Liver (tissue), 8 donors: ENCODE measurements at regions not wholly inside any gene's neighbourhood (a gene's known extent, or its start where the extent isn't known, plus 50 kb on each side); places are given as distances from the start of the nearest gene placed in this dataset.

ENCODE experiments used
- DNase-seq: peaks from one replicate; pipeline ENCODE4 v3.0.0-alpha.2; 2017; ENCODE audit warnings: low spot score
- H3K27ac ChIP-seq, 2 donors: one replicate each; pipeline ENCODE4 v1.7.0; 2013; ENCODE audit warnings: inconsistent platforms in 2 of 2, low read length in 2 of 2, control low read depth in 1 of 2, low read depth in 1 of 2, mild to moderate bottlenecking in 1 of 2
- H3K27me3 ChIP-seq, 4 donors: one replicate each; pipeline versions ENCODE4 v1.6.1 to v1.7.0; 2013; ENCODE audit warnings: low read length in 3 of 4, inconsistent platforms in 1 of 4, mild to moderate bottlenecking in 1 of 4, moderate library complexity in 1 of 4; ENCODE audit not compliant: control insufficient read depth in 4 of 4, insufficient read depth in 4 of 4
- H3K36me3 ChIP-seq, 4 donors: one replicate each; pipeline versions ENCODE4 v1.6.1 to v1.7.0; 2013; ENCODE audit warnings: low read length in 3 of 4, mild to moderate bottlenecking in 3 of 4, low read depth in 1 of 4, moderate library complexity in 1 of 4; ENCODE audit not compliant: control insufficient read depth in 4 of 4, insufficient read depth in 3 of 4
- H3K4me1 ChIP-seq, 4 donors: one replicate each; pipeline versions ENCODE4 v1.6.1 to v1.7.0; 2013; ENCODE audit warnings: low read length in 3 of 4, mild to moderate bottlenecking in 3 of 4, moderate library complexity in 1 of 4; ENCODE audit not compliant: control insufficient read depth in 4 of 4, insufficient read depth in 4 of 4
- H3K4me3 ChIP-seq, 3 donors: one replicate each; pipeline versions ENCODE4 v1.6.1 to v1.7.0; 2013; ENCODE audit warnings: low read length in 3 of 3, control low read depth in 1 of 3, low read depth in 1 of 3, mild to moderate bottlenecking in 1 of 3
- H3K9ac ChIP-seq, 2 donors: one replicate each; pipeline ENCODE4 v1.7.0; 2013; ENCODE audit warnings: low read length in 2 of 2, mild to moderate bottlenecking in 2 of 2, moderate library complexity in 2 of 2, control low read depth in 1 of 2, low read depth in 1 of 2
- H3K9me3 ChIP-seq, 4 donors: one replicate each; pipeline versions ENCODE4 v1.6.1 to v1.7.0; 2013; ENCODE audit warnings: low read length in 3 of 4; ENCODE audit not compliant: control insufficient read depth in 4 of 4
- EGR1 ChIP-seq, 2 donors: IDR thresholded peaks; 2 replicates each; pipeline ENCODE4 v1.6.1; 2016 to 2018; ENCODE audit warnings: antibody characterized with exemption in 2 of 2, low read depth in 2 of 2
- FOXA1 ChIP-seq: IDR thresholded peaks from 2 replicates; pipeline ENCODE4 v1.6.1; 2016; ENCODE audit warnings: antibody characterized with exemption
- FOXA2 ChIP-seq: IDR thresholded peaks from 2 replicates; pipeline ENCODE4 v1.6.1; 2016; ENCODE audit warnings: antibody characterized with exemption
- GABPA ChIP-seq, 2 donors: IDR thresholded peaks in 1 of 2; conservative IDR thresholded peaks in 1 of 2; 2 replicates each; pipeline ENCODE4 v1.6.1; 2016; ENCODE audit warnings: antibody characterized with exemption in 2 of 2, mild to moderate bottlenecking in 1 of 2, moderate library complexity in 1 of 2
- HNF4A ChIP-seq, 2 donors: conservative IDR thresholded peaks; 2 replicates each; pipeline ENCODE4 v1.6.1; 2016; ENCODE audit warnings: antibody characterized with exemption in 2 of 2, mild to moderate bottlenecking in 2 of 2
- HNF4G ChIP-seq: IDR thresholded peaks from 2 replicates; pipeline ENCODE4 v1.6.1; 2016; ENCODE audit warnings: antibody characterized with exemption
- JUND ChIP-seq, 2 donors: IDR thresholded peaks; 2 replicates each; pipeline ENCODE4 v1.6.1; 2016; ENCODE audit warnings: antibody characterized with exemption in 2 of 2
- NR2F2 ChIP-seq: IDR thresholded peaks from 2 replicates; pipeline ENCODE4 v1.6.1; 2016; ENCODE audit warnings: antibody characterized with exemption
- RAD21 ChIP-seq, 2 donors: IDR thresholded peaks; 2 replicates each; pipeline ENCODE4 v1.6.1; 2016; ENCODE audit warnings: antibody characterized with exemption in 2 of 2, mild to moderate bottlenecking in 2 of 2
- RXRA ChIP-seq, 2 donors: IDR thresholded peaks; 2 replicates each; pipeline ENCODE4 v1.6.1; 2017 to 2018; ENCODE audit warnings: antibody characterized with exemption in 2 of 2, mild to moderate bottlenecking in 1 of 2
- SP1 ChIP-seq: IDR thresholded peaks from 2 replicates; pipeline ENCODE4 v1.6.1; 2018; ENCODE audit warnings: antibody characterized with exemption, mild to moderate bottlenecking
- TAF1 ChIP-seq: conservative IDR thresholded peaks from 2 replicates; pipeline ENCODE4 v1.6.1; 2016; ENCODE audit warnings: antibody characterized with exemption, mild to moderate bottlenecking
- YY1 ChIP-seq: IDR thresholded peaks from 2 replicates; pipeline ENCODE4 v1.6.1; 2016; ENCODE audit warnings: antibody characterized with exemption, mild to moderate bottlenecking
- WGBS: extraction: QIAGEN DNeasy Blood & Tissue Kit; methylation state at CpG from one replicate; pipeline ENCODE4 v1.1.7; 2013; 5-methylcytosine and 5-hydroxymethylcytosine counted together
- TF ChIP-seq, protein P1 (sequence below): fragments of 150-350 bp; IDR thresholded peaks from 2 replicates; pipeline ENCODE4 v1.5.1; 2017; ENCODE audit warnings: improper control_type of control experiment, low read depth, low read length; ENCODE audit not compliant: missing input control
- TF ChIP-seq, protein P2 (sequence below): IDR thresholded peaks from 2 replicates; pipeline ENCODE4 v1.6.1; 2016; ENCODE audit warnings: antibody characterized with exemption, mild to moderate bottlenecking
- TF ChIP-seq, protein P3 (sequence below): IDR thresholded peaks from 2 replicates; pipeline ENCODE4 v1.6.1; 2016; ENCODE audit warnings: antibody characterized with exemption
- TF ChIP-seq, protein P4 (sequence below): IDR thresholded peaks from 2 replicates; pipeline ENCODE4 v1.6.1; 2016; ENCODE audit warnings: antibody characterized with exemption
- donor health status: healthy.
- donor health status: healthy.
- donor health status: healthy.
- donor health status: healthy.
- donor health status: healthy.

DNA sequence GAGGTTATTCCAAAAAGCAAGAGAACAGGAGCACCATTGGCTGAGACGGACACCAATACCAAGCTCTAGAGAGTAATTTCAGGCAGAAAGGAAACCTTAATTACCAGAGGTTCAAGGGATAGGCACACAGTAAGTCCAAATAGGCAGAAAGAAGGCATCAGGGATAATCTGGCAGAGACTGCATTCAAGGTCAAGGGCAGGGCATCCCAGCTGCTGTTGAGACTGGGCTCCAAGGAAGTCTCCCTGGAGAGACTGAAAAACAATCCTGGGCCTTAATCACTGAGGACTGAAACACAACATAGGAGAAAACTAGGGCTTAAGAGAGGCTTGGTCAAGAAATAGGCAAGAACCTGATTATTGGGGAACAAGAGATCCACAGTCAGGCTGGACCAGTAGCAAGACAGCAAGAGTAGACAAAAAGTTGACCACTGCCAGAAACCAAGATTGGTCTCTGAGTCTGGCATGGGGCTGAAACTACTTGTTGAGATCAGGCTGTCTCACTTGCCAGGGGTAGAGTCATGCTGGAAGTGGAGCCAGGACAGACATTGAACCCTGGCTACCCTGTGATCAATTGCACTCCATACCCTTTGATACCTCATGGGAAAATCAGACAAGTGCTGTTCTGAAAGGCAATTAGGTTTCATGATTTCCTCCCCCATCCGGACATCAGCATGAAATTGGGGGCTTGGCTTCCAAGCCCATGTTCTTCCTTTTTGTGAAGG, 193.2 kb upstream of the TNP1 start (continued):
- TF ChIP-seq, protein P1, sequence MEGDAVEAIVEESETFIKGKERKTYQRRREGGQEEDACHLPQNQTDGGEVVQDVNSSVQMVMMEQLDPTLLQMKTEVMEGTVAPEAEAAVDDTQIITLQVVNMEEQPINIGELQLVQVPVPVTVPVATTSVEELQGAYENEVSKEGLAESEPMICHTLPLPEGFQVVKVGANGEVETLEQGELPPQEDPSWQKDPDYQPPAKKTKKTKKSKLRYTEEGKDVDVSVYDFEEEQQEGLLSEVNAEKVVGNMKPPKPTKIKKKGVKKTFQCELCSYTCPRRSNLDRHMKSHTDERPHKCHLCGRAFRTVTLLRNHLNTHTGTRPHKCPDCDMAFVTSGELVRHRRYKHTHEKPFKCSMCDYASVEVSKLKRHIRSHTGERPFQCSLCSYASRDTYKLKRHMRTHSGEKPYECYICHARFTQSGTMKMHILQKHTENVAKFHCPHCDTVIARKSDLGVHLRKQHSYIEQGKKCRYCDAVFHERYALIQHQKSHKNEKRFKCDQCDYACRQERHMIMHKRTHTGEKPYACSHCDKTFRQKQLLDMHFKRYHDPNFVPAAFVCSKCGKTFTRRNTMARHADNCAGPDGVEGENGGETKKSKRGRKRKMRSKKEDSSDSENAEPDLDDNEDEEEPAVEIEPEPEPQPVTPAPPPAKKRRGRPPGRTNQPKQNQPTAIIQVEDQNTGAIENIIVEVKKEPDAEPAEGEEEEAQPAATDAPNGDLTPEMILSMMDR = no peak
- TF ChIP-seq FOXA1 = no peak

DNA sequence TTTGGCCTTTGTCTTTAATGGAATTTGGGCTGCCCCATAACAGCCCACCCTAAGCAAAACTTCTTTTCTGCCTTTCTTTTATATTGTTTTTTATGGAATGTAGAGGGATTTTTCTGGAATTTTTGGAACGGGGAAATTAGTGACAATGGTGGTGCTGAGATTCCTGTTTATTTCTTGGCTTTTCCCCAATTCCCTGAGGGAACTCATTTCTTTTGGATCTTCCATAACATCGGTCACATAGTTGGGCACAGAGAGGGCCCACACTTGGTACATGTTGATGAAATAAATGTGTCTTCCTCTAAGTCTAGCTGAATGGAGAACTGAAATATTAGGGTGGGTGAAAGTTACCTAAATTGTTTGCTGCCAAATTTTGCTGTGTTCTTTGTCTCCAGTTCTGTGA, 191.6 kb upstream of the TNP1 start:
- no peaks in the 10 kb centered on the region for H3K9me3 ChIP-seq
- WGBS = 97% methylated on average over 2 of the region's 2 CpGs

DNA sequence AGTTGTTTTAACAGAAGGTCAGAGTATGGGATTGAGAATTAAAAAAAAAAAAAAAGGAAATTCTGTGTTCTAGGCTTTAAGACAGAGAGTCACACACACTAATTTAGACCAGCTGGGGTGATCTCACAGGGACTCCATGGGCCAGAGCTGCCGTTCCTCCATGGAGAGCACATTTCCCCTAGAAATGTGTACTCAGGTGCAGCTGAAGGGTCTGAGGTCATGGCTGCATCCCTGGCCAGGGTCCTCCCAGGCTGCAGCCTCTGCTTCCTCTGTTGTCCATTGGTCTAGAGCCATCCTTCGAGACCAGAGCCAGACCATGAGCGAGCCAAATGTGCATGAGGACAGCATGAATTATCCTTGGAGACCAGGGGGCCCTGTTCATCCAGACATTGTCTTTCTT, 190.1 kb upstream of the TNP1 start:
- no peak for DNase-seq
- Histone ChIP-seq H3K27ac (no peak overlapping the region), H3K9ac (no peak overlapping the region), H3K4me1 (peaks cover 0 to 4% (median 0%) of the 10 kb centered on the region in 4 donors), H3K9me3 (no peaks in the 10 kb centered on the region), H3K36me3 (no peaks in the 10 kb centered on the region), H3K4me3 (no peak overlapping the region), H3K27me3 (no peaks in the 10 kb centered on the region)
- WGBS = 90% methylated on average over 3 of the region's 3 CpGs
- TF ChIP-seq, protein P2, sequence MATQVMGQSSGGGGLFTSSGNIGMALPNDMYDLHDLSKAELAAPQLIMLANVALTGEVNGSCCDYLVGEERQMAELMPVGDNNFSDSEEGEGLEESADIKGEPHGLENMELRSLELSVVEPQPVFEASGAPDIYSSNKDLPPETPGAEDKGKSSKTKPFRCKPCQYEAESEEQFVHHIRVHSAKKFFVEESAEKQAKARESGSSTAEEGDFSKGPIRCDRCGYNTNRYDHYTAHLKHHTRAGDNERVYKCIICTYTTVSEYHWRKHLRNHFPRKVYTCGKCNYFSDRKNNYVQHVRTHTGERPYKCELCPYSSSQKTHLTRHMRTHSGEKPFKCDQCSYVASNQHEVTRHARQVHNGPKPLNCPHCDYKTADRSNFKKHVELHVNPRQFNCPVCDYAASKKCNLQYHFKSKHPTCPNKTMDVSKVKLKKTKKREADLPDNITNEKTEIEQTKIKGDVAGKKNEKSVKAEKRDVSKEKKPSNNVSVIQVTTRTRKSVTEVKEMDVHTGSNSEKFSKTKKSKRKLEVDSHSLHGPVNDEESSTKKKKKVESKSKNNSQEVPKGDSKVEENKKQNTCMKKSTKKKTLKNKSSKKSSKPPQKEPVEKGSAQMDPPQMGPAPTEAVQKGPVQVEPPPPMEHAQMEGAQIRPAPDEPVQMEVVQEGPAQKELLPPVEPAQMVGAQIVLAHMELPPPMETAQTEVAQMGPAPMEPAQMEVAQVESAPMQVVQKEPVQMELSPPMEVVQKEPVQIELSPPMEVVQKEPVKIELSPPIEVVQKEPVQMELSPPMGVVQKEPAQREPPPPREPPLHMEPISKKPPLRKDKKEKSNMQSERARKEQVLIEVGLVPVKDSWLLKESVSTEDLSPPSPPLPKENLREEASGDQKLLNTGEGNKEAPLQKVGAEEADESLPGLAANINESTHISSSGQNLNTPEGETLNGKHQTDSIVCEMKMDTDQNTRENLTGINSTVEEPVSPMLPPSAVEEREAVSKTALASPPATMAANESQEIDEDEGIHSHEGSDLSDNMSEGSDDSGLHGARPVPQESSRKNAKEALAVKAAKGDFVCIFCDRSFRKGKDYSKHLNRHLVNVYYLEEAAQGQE = no peak
- TF ChIP-seq SP1 (no peak), NR2F2 (no peak), RAD21 (IDR thresholded peaks at IDR 0.05) (no peak), EGR1 (IDR thresholded peaks at IDR 0.05; ENCODE audit: low read depth in 2 of 2) (no peak), HNF4A (conservative IDR thresholded peaks at IDR 0.05) (no peak), FOXA2 (no peak), HNF4G (no peak), FOXA1 (no peak), RXRA (IDR thresholded peaks at IDR 0.05) (no peak), YY1 (no peak)

More for the DNA sequence above, 191.6 kb upstream of the TNP1 start:
- no peaks in the 10 kb centered on the region for H3K36me3 ChIP-seq
- H3K4me1 ChIP-seq = no peaks in the 10 kb centered on the region
- H3K27me3 ChIP-seq = no peaks in the 10 kb centered on the region
- no peak overlapping the region for H3K27ac ChIP-seq
- TF ChIP-seq RXRA (IDR thresholded peaks at IDR 0.05) = no peak
- TF ChIP-seq HNF4G = no peak
- TF ChIP-seq, protein P3, sequence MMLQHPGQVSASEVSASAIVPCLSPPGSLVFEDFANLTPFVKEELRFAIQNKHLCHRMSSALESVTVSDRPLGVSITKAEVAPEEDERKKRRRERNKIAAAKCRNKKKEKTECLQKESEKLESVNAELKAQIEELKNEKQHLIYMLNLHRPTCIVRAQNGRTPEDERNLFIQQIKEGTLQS = no peak
- no peak for TF ChIP-seq NR2F2
- TF ChIP-seq JUND (IDR thresholded peaks at IDR 0.05) = no peak
- no peak for TF ChIP-seq EGR1 (IDR thresholded peaks at IDR 0.05; ENCODE audit: low read depth in 2 of 2)
- TF ChIP-seq HNF4A (conservative IDR thresholded peaks at IDR 0.05) = no peak
- no peak for TF ChIP-seq SP1
- TF ChIP-seq, protein P4, sequence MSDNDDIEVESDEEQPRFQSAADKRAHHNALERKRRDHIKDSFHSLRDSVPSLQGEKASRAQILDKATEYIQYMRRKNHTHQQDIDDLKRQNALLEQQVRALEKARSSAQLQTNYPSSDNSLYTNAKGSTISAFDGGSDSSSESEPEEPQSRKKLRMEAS = no peak
- TF ChIP-seq TAF1 = no peak
- TF ChIP-seq, protein P2 = no peak
- TF ChIP-seq YY1 = no peak
- no peak for TF ChIP-seq GABPA (IDR thresholded peaks at IDR 0.05 in 1 of 2, conservative IDR thresholded peaks at IDR 0.05 in 1 of 2)
- no peak overlapping the region for H3K4me3 ChIP-seq
- no peak for DNase-seq
- H3K9ac ChIP-seq = no peak overlapping the region
